DMS153 (cell line): ENCODE measurements at regions not wholly inside any gene's neighbourhood (a gene's known extent, or its start where the extent isn't known, plus 50 kb on each side); places are given as distances from the start of the nearest gene placed in this dataset.
"Not testable (repeated sequence)": the region's sequence is repeated elsewhere in the genome, so short reads cannot be mapped to it uniquely, and the experiment has no call there.

Experiments
- DNase-seq: peaks from one replicate; lab custom pipeline; 2025; lab: John Stamatoyannopoulos, UW

- peak; percentile 77 for DNase-seq
Observed at GRCh38 chr1:121519042-121519755, 334.4 kb downstream of the SRGAP2C start.

- DNase-seq = not testable (repeated sequence)
Observed at GRCh38 chr1:121519756-121520286, 335.0 kb downstream of the SRGAP2C start.

DNA sequence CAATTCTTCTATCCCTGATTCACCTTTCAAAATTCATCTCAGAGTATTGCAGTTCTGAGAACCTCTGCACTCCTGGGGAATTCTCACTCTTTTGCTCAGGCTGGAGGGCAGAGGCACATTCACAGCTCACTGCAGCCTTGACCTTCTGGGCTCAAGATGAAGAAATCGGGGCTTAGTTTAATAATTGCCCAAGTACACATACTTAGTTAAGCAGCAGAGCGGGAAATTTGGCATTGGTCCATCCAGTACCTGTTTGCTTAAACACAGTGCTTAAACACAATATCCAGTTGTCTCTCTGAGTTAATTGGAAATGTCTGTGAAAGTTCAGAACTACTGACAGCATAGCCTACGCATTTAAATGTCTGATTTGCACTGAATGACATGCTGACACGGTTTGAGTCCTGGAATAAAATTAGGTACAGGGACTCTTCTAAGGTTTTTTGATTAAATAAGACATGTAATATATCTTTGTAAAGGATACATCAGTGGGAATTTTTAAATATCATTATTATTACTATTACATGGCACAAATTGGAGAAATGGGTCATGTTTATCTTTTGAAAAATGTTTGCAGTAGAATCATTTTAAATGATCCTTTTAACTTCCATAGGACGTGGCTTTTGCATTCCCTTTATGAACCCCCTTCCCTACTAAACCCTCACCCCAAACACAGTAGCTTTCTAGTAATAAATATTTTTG, 337.4 kb downstream of the SRGAP2C start:
- DNase-seq = peak; percentile 27

DNA sequence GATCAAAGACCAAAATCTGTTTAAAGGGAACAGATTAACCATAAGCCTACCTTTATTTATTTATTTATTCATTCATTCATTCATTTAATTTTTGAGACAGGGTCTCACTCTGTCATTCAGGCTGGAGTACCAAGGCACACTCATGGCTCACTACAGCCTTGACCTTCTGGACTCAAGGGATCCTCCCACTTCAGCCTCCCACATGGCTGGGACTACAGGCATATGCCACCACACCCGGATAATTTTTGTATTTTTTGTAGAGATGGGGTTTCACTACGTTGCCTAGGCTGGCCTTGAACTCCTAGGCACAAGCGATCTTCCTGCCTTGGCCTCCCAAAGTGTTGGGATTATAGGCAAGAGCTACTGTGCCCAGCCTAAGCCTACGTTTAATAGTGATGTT, 338.3 kb downstream of the SRGAP2C start:
- not testable (repeated sequence) for DNase-seq

GRCh38 chr1:121525355-121525754, 340.6 kb downstream of the SRGAP2C start:
- DNase-seq = no peak

DNA sequence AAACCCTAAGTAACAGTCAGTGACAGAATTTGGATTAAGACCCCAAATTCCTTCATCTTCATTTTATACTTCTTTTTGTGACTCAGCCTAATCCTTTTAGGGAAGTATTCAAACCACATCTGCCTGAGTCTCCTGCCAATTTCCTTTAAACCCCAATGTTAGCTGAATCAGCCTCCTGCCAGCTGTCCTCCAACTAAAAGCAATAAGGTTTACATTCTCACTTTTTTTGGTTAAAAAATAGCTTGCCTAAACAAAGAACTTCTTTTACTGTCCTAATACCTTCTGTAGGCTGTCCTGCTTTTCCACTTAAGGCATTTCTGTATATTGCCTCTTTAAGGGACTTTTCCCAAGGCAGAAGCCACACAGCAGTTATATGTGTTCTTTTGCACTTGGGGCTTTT, 344.2 kb downstream of the SRGAP2C start:
- DNase-seq = not testable (repeated sequence)

GRCh38 chr1:121530026-121530425, 345.3 kb downstream of the SRGAP2C start:
- DNase-seq = not testable (repeated sequence)

GRCh38 chr1:121531747-121532146, 347.0 kb downstream of the SRGAP2C start:
- not testable (repeated sequence) for DNase-seq

GRCh38 chr1:121538148-121538547, 353.4 kb downstream of the SRGAP2C start:
- not testable (repeated sequence) for DNase-seq

- DNase-seq = no peak
Observed at GRCh38 chr1:121538943-121539575, 354.3 kb downstream of the SRGAP2C start.

GRCh38 chr1:121543988-121544387, 359.2 kb downstream of the SRGAP2C start:
- DNase-seq = not testable (repeated sequence)

- no peak for DNase-seq
Observed at GRCh38 chr1:121544500-121544899, 359.7 kb downstream of the SRGAP2C start.

GRCh38 chr1:121545899-121546298, 361.1 kb downstream of the SRGAP2C start:
- DNase-seq = not testable (repeated sequence)

DNA sequence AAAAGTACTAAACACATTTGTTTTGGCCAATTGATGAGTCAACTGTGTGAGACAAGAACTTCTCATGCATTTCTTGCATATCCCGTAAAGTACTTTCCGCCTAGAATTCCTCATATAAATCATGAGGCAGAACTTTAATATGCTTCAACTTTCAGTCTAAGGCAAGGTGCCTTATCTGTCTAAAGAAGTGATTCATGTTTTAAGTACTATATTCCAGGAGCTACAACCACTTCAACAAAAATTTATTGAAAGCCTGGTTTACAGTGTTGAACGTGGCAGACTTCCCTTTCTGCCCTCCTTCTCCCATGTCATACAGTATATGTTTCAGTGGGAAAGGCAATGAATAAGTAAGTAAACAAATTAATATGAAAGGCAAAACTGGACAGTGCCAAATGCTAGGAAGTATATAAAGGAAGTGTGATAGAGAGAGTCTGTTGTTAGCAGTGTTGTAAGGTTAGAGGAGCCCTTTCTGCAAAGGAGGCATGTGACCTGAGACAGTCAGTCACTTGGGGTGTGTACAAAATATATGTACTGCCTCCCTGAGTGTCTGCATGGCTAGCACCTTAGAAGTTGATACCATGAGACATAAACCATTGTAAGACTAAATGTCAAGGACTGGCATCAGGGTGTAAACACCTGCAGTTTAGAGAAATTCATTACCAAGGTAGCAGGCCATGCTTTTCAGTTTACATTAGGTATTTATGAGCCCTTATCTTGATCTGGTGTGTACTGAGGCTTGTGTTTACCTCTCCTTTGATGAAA, 362.2 kb downstream of the SRGAP2C start:
- peak; percentile 47 for DNase-seq

DNA sequence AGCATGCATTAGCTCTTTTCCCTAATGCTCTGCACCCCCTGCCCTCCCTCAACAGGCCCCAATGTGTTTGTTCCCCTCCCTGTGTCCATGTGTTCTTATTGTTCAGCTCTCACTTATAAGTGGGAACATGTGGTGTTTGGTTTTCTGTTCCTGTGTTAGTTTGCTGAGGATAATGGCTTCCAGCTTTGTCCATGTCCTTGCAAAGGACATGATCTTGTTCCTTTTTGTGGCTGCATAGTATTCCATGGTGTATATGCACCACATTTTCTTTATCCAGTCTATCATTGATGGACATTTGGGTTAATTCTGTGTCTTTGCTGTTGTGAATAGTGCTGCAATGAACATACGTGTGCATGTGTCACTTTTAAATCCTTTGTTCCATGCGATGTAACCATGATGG, 363.0 kb downstream of the SRGAP2C start:
- not testable (repeated sequence) for DNase-seq

DNA sequence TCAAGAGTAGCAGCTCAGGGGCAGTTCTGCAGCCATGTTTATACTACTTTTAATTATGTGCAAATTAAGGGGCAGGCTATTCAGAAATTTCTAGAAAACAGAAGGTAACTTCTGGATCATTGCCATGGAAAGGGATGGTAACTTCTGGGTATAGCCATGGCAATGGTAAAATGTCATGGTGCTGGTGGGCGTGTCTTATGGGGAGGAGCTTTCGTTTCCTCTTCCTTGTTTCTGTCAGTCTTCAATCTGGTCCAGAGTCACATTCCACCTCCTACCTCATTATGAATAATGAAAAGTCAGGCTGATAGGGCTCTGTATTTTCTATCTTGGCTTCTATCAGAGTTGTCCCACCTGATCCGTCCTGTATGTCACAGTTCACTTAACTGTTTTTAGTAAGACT, 366.0 kb downstream of the SRGAP2C start:
- DNase-seq = not testable (repeated sequence)

DNA sequence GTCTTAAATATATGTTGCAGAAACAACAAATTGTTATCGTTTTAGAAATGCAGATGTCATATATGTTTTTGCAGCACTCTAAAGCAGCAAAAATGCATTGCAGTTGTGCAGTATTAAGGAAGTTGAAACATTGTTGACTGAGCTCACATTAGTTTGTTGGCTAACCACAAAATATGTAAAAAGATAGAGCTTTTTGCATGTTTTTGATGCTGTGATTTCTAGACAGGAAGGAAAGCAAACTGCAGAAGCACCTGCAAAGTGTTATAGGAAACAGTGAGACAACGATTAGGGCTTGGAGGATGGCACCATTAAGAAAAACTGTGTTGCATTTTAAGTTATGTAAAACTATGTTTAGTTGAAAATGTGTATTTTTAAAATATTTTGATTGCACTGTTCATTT, 366.7 kb downstream of the SRGAP2C start:
- not testable (repeated sequence) for DNase-seq

- not testable (repeated sequence) for DNase-seq
Observed at GRCh38 chr1:121556560-121556959, 371.8 kb downstream of the SRGAP2C start.

- not testable (repeated sequence) for DNase-seq
Observed at GRCh38 chr1:121558034-121558433, 373.3 kb downstream of the SRGAP2C start.

- no peak for DNase-seq
Observed at GRCh38 chr1:121558514-121558913, 373.7 kb downstream of the SRGAP2C start.

GRCh38 chr1:121566346-121566745, 381.6 kb downstream of the SRGAP2C start:
- DNase-seq = no peak

- DNase-seq = no peak
Observed at GRCh38 chr1:121569428-121569827, 384.7 kb downstream of the SRGAP2C start.
